BE2C (cell line): ENCODE measurements at regions not wholly inside any gene's neighbourhood (a gene's known extent, or its start where the extent isn't known, plus 50 kb on each side); places are given as distances from the start of the nearest gene placed in this dataset.

ENCODE experiments used
- DNase-seq: peaks from one replicate; pipeline ENCODE4 v3.0.0-alpha.2; 2020
- H3K27me3 ChIP-seq: fragments of 250-450 bp; sonication (Bioruptor Pico); 2 replicates; pipeline ENCODE4 v1.5.1; 2020; ENCODE audit warnings: mild to moderate bottlenecking
- H3K36me3 ChIP-seq: fragments of 250-450 bp; sonication (Bioruptor Pico); 2 replicates; pipeline ENCODE4 v1.5.1; 2020; ENCODE audit warnings: mild to moderate bottlenecking
- H3K4me1 ChIP-seq: fragments of 250-450 bp; sonication (Bioruptor Pico); 2 replicates; pipeline ENCODE4 v1.5.1; 2020
- H3K4me3 ChIP-seq: 2 replicates; pipeline ENCODE4 v1.5.1; 2011; ENCODE audit warnings: low read depth, low read length
- H3K9me3 ChIP-seq: fragments of 250-450 bp; sonication (Bioruptor Pico); 2 replicates; pipeline ENCODE4 v1.5.1; 2020
- TF ChIP-seq, protein P1 (sequence below): IDR thresholded peaks from 2 replicates; pipeline ENCODE4 v1.5.1; 2012; ENCODE audit warnings: mild to moderate bottlenecking, low read depth, low read length

DNA sequence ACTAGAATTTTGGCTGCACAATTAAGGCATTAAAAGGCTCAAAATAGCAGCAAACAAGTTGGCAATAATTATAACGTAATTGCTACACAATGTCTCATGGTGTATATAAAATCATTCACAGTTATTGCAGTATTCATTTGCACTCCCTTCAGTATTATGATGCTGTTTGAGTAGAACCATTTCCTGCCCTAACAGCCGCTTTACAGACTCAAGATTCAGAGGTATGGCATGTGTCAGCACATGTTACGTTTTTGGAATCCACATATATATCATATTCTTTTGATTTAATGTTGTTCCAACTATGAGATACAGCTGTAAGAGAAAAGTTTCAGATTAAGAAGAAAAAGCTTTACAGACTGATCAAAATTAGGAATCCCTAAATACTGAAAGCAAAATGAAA is 56.3 kb upstream of the NCKAP5 start:
- Histone ChIP-seq H3K27me3 (no peaks in the 10 kb centered on the region), H3K4me3 (no peak overlapping the region), H3K36me3 (no peaks in the 10 kb centered on the region), H3K9me3 (no peaks in the 10 kb centered on the region), H3K4me1 (no peaks in the 10 kb centered on the region)
- DNase-seq = no peak
- TF ChIP-seq, protein P1, sequence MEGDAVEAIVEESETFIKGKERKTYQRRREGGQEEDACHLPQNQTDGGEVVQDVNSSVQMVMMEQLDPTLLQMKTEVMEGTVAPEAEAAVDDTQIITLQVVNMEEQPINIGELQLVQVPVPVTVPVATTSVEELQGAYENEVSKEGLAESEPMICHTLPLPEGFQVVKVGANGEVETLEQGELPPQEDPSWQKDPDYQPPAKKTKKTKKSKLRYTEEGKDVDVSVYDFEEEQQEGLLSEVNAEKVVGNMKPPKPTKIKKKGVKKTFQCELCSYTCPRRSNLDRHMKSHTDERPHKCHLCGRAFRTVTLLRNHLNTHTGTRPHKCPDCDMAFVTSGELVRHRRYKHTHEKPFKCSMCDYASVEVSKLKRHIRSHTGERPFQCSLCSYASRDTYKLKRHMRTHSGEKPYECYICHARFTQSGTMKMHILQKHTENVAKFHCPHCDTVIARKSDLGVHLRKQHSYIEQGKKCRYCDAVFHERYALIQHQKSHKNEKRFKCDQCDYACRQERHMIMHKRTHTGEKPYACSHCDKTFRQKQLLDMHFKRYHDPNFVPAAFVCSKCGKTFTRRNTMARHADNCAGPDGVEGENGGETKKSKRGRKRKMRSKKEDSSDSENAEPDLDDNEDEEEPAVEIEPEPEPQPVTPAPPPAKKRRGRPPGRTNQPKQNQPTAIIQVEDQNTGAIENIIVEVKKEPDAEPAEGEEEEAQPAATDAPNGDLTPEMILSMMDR = no peak

DNA sequence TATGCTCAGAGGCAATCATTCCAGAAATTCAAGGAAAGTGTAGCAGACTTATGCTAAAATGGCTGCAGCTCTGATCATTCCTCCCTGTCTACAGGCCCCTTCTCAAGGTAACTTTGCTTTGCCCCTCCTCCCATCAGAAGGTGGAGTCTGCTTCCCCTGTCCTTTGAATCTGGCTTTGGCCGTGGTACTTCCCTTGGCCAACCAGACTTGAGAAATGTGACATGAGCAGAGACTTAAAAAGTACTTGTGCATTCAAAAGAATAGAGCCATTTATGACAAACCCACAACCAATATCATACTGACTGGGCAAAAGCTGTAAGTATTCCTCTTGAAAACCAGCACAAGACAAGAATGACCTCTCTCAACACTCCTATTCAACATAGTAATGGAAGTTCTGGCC is 59.5 kb upstream of the NCKAP5 start:
- Histone ChIP-seq H3K4me3 (no peak overlapping the region), H3K27me3 (no peaks in the 10 kb centered on the region)
- no peak for DNase-seq

DNA sequence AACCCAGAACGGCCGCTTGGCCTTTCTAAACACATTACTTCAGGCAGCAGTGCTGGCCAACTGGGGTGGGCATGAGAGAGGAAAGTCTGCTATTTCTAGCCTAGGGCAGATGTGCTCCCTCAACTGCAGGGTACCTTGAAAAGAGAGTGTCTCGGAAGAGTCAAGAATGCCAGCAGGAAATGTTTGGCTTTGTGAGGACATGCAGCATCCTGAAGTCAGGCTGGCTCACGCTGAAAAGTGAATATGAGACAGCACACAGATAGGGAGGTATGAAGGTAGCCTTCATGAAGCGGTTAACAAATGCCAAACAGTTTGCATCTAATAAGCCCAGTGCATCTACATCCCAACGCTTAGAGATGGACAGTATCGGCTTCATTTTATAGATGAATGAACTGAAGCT is 65.0 kb upstream of the NCKAP5 start:
- TF ChIP-seq, protein P1 = no peak
- no peak for DNase-seq
- H3K4me1 ChIP-seq = no peaks in the 10 kb centered on the region
- no peaks in the 10 kb centered on the region for H3K27me3 ChIP-seq
- no peaks in the 10 kb centered on the region for H3K36me3 ChIP-seq
- no peak overlapping the region for H3K4me3 ChIP-seq
- no peaks in the 10 kb centered on the region for H3K9me3 ChIP-seq

More for the DNA sequence above, 59.5 kb upstream of the NCKAP5 start:
- no peaks in the 10 kb centered on the region for H3K4me1 ChIP-seq
- H3K9me3 ChIP-seq = no peaks in the 10 kb centered on the region
- TF ChIP-seq, protein P1 = no peak
- no peaks in the 10 kb centered on the region for H3K36me3 ChIP-seq

DNA sequence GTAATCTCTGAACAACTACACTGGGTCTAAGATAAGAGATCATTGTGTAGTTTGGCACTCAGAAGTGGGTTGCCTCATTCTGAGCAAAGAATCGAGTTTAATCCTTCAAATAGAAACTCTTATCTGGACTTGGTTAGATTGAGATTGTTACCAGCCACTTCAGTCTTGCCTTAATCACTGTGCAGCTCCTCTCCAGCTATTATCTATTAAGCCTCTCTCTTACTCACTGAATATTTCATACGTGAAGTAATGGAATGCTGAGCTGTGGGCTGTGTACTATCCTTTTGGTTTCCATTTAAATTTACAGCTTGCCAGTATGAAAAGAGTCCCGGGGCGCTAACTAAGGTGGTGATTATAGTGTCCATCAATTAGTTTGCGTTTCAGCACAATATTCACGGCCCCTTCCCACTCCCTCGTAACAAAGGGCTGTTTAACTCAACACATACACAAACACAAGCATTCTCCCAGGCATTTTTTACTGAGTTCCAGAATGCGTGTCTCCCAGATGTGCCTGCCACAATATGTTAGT is 65.7 kb upstream of the NCKAP5 start:
- Histone ChIP-seq H3K4me3 (no peak overlapping the region), H3K27me3 (no peaks in the 10 kb centered on the region), H3K4me1 (no peaks in the 10 kb centered on the region), H3K36me3 (no peaks in the 10 kb centered on the region), H3K9me3 (no peaks in the 10 kb centered on the region)
- TF ChIP-seq, protein P1 = no peak
- DNase-seq = no peak

DNA sequence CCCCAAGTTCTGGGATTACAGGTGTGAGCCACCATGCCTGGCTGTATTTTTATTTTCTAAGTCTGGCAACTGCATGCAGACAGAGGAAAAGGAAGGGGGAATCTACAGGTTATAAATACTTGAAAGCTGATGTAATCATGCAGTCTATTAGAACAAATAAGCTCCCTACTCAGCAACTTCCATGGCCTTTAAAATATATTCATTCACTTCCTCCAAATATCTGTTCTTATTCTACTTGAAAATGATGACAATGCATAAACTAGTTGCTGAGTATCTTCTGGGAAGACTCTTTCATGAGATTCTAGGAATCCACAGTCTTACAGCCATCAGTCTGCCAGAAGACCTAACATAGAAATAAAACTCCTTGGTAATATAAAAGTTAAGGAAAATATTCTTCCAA is 66.9 kb upstream of the NCKAP5 start:
- no peaks in the 10 kb centered on the region for H3K4me1 ChIP-seq
- H3K9me3 ChIP-seq = no peaks in the 10 kb centered on the region
- H3K4me3 ChIP-seq = no peak overlapping the region
- no peak for DNase-seq
- no peaks in the 10 kb centered on the region for H3K27me3 ChIP-seq
- TF ChIP-seq, protein P1 = no peak
- no peaks in the 10 kb centered on the region for H3K36me3 ChIP-seq

DNA sequence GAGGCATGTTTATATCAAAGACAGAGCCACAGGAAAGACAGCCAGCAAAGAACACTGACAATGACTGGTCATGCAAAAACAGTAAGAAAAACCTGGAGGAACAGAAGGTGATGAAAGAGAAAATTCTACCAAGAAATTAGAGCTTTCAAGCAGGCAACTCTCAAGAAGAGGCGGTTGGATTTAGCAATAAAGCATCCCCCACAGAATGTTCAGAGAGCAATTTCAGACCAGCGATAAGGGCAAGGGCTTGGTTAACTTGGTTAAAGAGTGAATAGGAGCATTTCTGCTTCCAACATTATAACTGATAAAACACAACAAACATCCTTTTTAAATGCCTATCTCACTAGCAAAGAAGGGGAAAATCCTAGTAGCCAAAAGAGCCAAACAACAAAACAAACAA is 68.0 kb upstream of the NCKAP5 start:
- no peak overlapping the region for H3K4me3 ChIP-seq
- no peaks in the 10 kb centered on the region for H3K4me1 ChIP-seq
- H3K9me3 ChIP-seq = no peaks in the 10 kb centered on the region
- no peaks in the 10 kb centered on the region for H3K27me3 ChIP-seq
- TF ChIP-seq, protein P1 = no peak
- DNase-seq = no peak
- H3K36me3 ChIP-seq = no peaks in the 10 kb centered on the region
